ENCODE measurements at regions not wholly inside any gene's neighbourhood (a gene's known extent, or its start where the extent isn't known, plus 50 kb on each side); places are given as distances from the start of the nearest gene placed in this dataset.

- no peak for DNase-seq (ENCODE audit: low read depth in 2 of 2)
- no peak overlapping the region for H3K4me3 ChIP-seq (replicated peaks in 1 of 4; ENCODE audit: control extremely low read depth in 1 of 4, insufficient read depth in 1 of 4, low read depth in 3 of 4, low read length in 4 of 4)
- H3K27ac ChIP-seq (ENCODE audit: insufficient read depth, low read length), result no peak overlapping the region
- H2AFZ ChIP-seq (ENCODE audit: low read length), result no peak overlapping the region
- TF ChIP-seq CTCF (conservative IDR thresholded peaks at IDR 0.05 in 1 of 2, IDR thresholded peaks at IDR 0.05 in 1 of 2; ENCODE audit: low read depth in 1 of 2, low read length in 2 of 2) (no peak), EZH2 (IDR thresholded peaks at IDR 0.05; ENCODE audit: low read length, missing control alignments) (no peak)
- no peaks in the 10 kb centered on the region for H3K36me3 ChIP-seq (ENCODE audit: control insufficient read depth, insufficient read depth, low read length)
- no peaks in the 10 kb centered on the region for H4K20me1 ChIP-seq (ENCODE audit: control insufficient read depth, extremely low read depth, insufficient read depth, low read length)
- H3K9ac ChIP-seq (ENCODE audit: insufficient read depth, low read length), result no peak overlapping the region
- H3K27me3 ChIP-seq (ENCODE audit: control insufficient read depth, insufficient read depth, low read length), result no peaks in the 10 kb centered on the region
- H3K79me2 ChIP-seq (ENCODE audit: control insufficient read depth, insufficient read depth, low read length), result no peaks in the 10 kb centered on the region
- H3K4me2 ChIP-seq (ENCODE audit: extremely low read depth, insufficient read depth, low read length), result no peak overlapping the region
- no peaks in the 10 kb centered on the region for H3K9me3 ChIP-seq (ENCODE audit: control insufficient read depth, insufficient read depth, low read depth, low read length)
- peaks cover 27% of the 10 kb centered on the region for H3K4me1 ChIP-seq (ENCODE audit: control insufficient read depth, extremely low read depth, insufficient read depth, low read length)
These were observed 100.9 kb upstream of the NEUROD1 start for GRCh38 chr2:181781078-181781786.

- no peak overlapping the region for H3K4me2 ChIP-seq (ENCODE audit: extremely low read depth, insufficient read depth, low read length)
- no peak overlapping the region for H3K9ac ChIP-seq (ENCODE audit: insufficient read depth, low read length)
- no peak overlapping the region for H3K27ac ChIP-seq (ENCODE audit: insufficient read depth, low read length)
- peaks cover 31% of the 10 kb centered on the region for H3K4me1 ChIP-seq (ENCODE audit: control insufficient read depth, extremely low read depth, insufficient read depth, low read length)
- H3K36me3 ChIP-seq (ENCODE audit: control insufficient read depth, insufficient read depth, low read length), result no peaks in the 10 kb centered on the region
- H3K79me2 ChIP-seq (ENCODE audit: control insufficient read depth, insufficient read depth, low read length), result no peaks in the 10 kb centered on the region
- TF ChIP-seq EZH2 (IDR thresholded peaks at IDR 0.05; ENCODE audit: low read length, missing control alignments) (no peak), CTCF (conservative IDR thresholded peaks at IDR 0.05 in 1 of 2, IDR thresholded peaks at IDR 0.05 in 1 of 2; ENCODE audit: low read depth in 1 of 2, low read length in 2 of 2) (no peak)
- no peak overlapping the region for H2AFZ ChIP-seq (ENCODE audit: low read length)
- no peak overlapping the region for H3K4me3 ChIP-seq (replicated peaks in 1 of 4; ENCODE audit: control extremely low read depth in 1 of 4, insufficient read depth in 1 of 4, low read depth in 3 of 4, low read length in 4 of 4)
- no peaks in the 10 kb centered on the region for H3K9me3 ChIP-seq (ENCODE audit: control insufficient read depth, insufficient read depth, low read depth, low read length)
- DNase-seq (ENCODE audit: low read depth in 2 of 2), result no peak
- H3K27me3 ChIP-seq (ENCODE audit: control insufficient read depth, insufficient read depth, low read length), result no peaks in the 10 kb centered on the region
- H4K20me1 ChIP-seq (ENCODE audit: control insufficient read depth, extremely low read depth, insufficient read depth, low read length), result no peaks in the 10 kb centered on the region
These were observed 102.3 kb upstream of the NEUROD1 start for GRCh38 chr2:181782660-181783059.

GRCh38 chr2:181784556-181784955 lies 104.2 kb upstream of the NEUROD1 start:
- peak; percentile 34 to 82 for DNase-seq (ENCODE audit: low read depth in 2 of 2)

More at GRCh38 chr2:181784556-181784955, 104.2 kb upstream of the NEUROD1 start:
- no peaks in the 10 kb centered on the region for H3K79me2 ChIP-seq (ENCODE audit: control insufficient read depth, insufficient read depth, low read length)
- H2AFZ ChIP-seq (ENCODE audit: low read length), result no peak overlapping the region
- TF ChIP-seq EZH2 (IDR thresholded peaks at IDR 0.05; ENCODE audit: low read length, missing control alignments), result no peak
- TF ChIP-seq CTCF (conservative IDR thresholded peaks at IDR 0.05 in 1 of 2, IDR thresholded peaks at IDR 0.05 in 1 of 2; ENCODE audit: low read depth in 1 of 2, low read length in 2 of 2), result no peak
- H3K27me3 ChIP-seq (ENCODE audit: control insufficient read depth, insufficient read depth, low read length), result no peaks in the 10 kb centered on the region
- no peaks in the 10 kb centered on the region for H4K20me1 ChIP-seq (ENCODE audit: control insufficient read depth, extremely low read depth, insufficient read depth, low read length)
- H3K36me3 ChIP-seq (ENCODE audit: control insufficient read depth, insufficient read depth, low read length), result no peaks in the 10 kb centered on the region
- H3K9me3 ChIP-seq (ENCODE audit: control insufficient read depth, insufficient read depth, low read depth, low read length), result no peaks in the 10 kb centered on the region
- no peak overlapping the region for H3K9ac ChIP-seq (ENCODE audit: insufficient read depth, low read length)
- H3K4me1 ChIP-seq (ENCODE audit: control insufficient read depth, extremely low read depth, insufficient read depth, low read length), result peaks cover 25% of the 10 kb centered on the region
- H3K4me2 ChIP-seq (ENCODE audit: extremely low read depth, insufficient read depth, low read length), result peak overlapping the region; percentile 62
- no peak overlapping the region for H3K4me3 ChIP-seq (replicated peaks in 1 of 4; ENCODE audit: control extremely low read depth in 1 of 4, insufficient read depth in 1 of 4, low read depth in 3 of 4, low read length in 4 of 4)
- H3K27ac ChIP-seq (ENCODE audit: insufficient read depth, low read length), result no peak overlapping the region

All from fibroblast of lung (primary cell).